PC-3 (cell line): ENCODE measurements at regions not wholly inside any gene's neighbourhood (a gene's known extent, or its start where the extent isn't known, plus 50 kb on each side); places are given as distances from the start of the nearest gene placed in this dataset.

Source experiments
- ATAC-seq: fragments of 200-7000 bp; cut with Tn5 transposase; 2 replicates; pipeline ENCODE4 v1.9.1; 2020; ENCODE audit warnings: mild to moderate bottlenecking, moderate library complexity
- BruUV-seq: library from RNA; stranded (reverse); fragments of 400-500 nt; replicated peaks from 2 replicates; lab custom pipeline; 2021; lab: Mats Ljungman, UMichigan
- CTCF ChIA-PET: fragments of 300-600 bp; sonication (Branson Sonifier 250); formaldehyde crosslinking; loops from one replicate; lab custom pipeline; 2022; ENCODE audit warnings: antibody characterized with exemption; lab: Charles Lee
- POLR2A ChIA-PET: fragments of 300-600 bp; sonication (Branson Sonifier 250); formaldehyde crosslinking; loops from one replicate; lab custom pipeline; 2022; ENCODE audit warnings: antibody characterized with exemption; ENCODE audit not compliant: unreplicated experiment; lab: Charles Lee
- DNase-seq: peaks from one replicate; pipeline ENCODE4 v3.0.0-alpha.2; 2015
- H2AFZ ChIP-seq: fragments of 300-600 bp; sonication (generic); 2 replicates; pipeline ENCODE4 v1.6.0; 2016; ENCODE audit warnings: antibody characterized with exemption, low read length
- H3F3A ChIP-seq: fragments of 300-600 bp; sonication (generic); one replicate; pipeline ENCODE4 v1.6.0; 2017; ENCODE audit warnings: antibody characterized with exemption, low read length, control low read depth, mild to moderate bottlenecking; ENCODE audit not compliant: unreplicated experiment
- H3K27ac ChIP-seq: fragments of 300-600 bp; sonication (generic); 2 replicates; pipeline ENCODE4 v1.5.1; 2016; ENCODE audit warnings: mild to moderate bottlenecking, low read length
- H3K27me3 ChIP-seq: fragments of 300-600 bp; sonication (generic); 2 replicates; pipeline ENCODE4 v1.6.1; 2016; ENCODE audit warnings: low read length, mixed read lengths
- H3K36me3 ChIP-seq: fragments of 300-600 bp; sonication (generic); 2 replicates; pipeline ENCODE4 v1.6.1; 2016; ENCODE audit warnings: low read depth, mixed run types, low read length, mixed read lengths
- H3K4me1 ChIP-seq: fragments of 300-600 bp; sonication (generic); 2 replicates; pipeline ENCODE4 v1.5.1; 2016; ENCODE audit warnings: low read length; ENCODE audit not compliant: insufficient read depth
- H3K4me2 ChIP-seq: fragments of 300-600 bp; sonication (generic); 2 replicates; pipeline ENCODE4 v1.6.0; 2016; ENCODE audit warnings: low read length
- H3K4me3 ChIP-seq: fragments of 300-600 bp; sonication (generic); 2 replicates; pipeline ENCODE4 v1.5.1; 2016; ENCODE audit warnings: mild to moderate bottlenecking, low read length, mixed read lengths
- H3K79me2 ChIP-seq: fragments of 300-600 bp; sonication (generic); 2 replicates; pipeline ENCODE4 v1.6.1; 2017; ENCODE audit warnings: low read length, mixed read lengths
- H3K9ac ChIP-seq: fragments of 300-600 bp; sonication (generic); 2 replicates; pipeline ENCODE4 v1.6.0; 2016; ENCODE audit warnings: mild to moderate bottlenecking, low read length
- H3K9me2 ChIP-seq: fragments of 300-600 bp; sonication (generic); replicated peaks from 2 replicates; pipeline ENCODE4 v1.6.1; 2016; ENCODE audit warnings: mixed run types, low read length, mixed read lengths
- H3K9me3 ChIP-seq: fragments of 300-600 bp; sonication (generic); 2 replicates; pipeline ENCODE4 v1.6.1; 2016; ENCODE audit warnings: low read length, mixed read lengths
- H4K20me1 ChIP-seq: fragments of 300-600 bp; sonication (generic); 2 replicates; pipeline ENCODE4 v1.6.1; 2016; ENCODE audit warnings: low read length, mixed read lengths
- EZH2 ChIP-seq: fragments of 300-600 bp; sonication (generic); IDR thresholded peaks from one replicate; pipeline ENCODE4 v1.6.1; 2017; ENCODE audit warnings: antibody characterized with exemption, mild to moderate bottlenecking, low read length; ENCODE audit not compliant: unreplicated experiment
- EZH2phosphoT487 ChIP-seq: fragments of 300-600 bp; sonication (generic); IDR thresholded peaks from 2 replicates; pipeline ENCODE4 v1.6.1; 2018; ENCODE audit warnings: mild to moderate bottlenecking, antibody characterized with exemption, low read length, borderline replicate concordance
- intact Hi-C: fragments of 100-400 bp; cut with micrococcal nuclease; formaldehyde crosslinking; loops from 2 replicates; pipeline ENCODE4 v1.9.0; 2023
- TF ChIP-seq, protein P1 (sequence below): fragments of 300-600 bp; sonication (generic); conservative IDR thresholded peaks from 2 replicates; pipeline ENCODE4 v1.5.1; 2017; ENCODE audit warnings: antibody characterized with exemption, low read depth, mild to moderate bottlenecking, low read length

DNA sequence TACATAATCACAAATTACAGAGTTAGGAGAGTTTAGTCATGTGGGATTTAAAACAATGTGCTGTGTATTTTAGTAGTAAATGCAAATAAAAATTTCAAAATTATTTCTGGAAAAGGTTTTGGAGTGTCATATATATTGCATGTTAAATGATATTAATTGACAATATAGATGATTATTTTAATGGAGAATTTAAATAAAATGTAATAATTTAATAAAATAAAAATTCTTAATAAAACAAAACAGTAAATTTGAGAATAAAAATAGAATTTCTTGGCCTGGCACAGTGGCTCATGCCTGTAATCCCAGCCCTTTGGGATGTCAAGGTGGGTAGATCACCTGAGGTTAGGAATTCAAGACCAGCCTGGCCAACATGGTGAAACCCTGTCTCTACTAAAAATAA is 1442.8 kb upstream of the ALCAM start:
- Histone ChIP-seq H3K4me3 (no peak overlapping the region), H3K36me3 (no peaks in the 10 kb centered on the region), H3K9me2 (no peaks in the 10 kb centered on the region), H3F3A (no peaks in the 10 kb centered on the region), H3K79me2 (no peaks in the 10 kb centered on the region), H3K4me2 (no peak overlapping the region), H3K9me3 (no peaks in the 10 kb centered on the region), H3K27me3 (peaks cover 43% of the 10 kb centered on the region; the same call in 1 of the 2 replicates), H3K9ac (no peak overlapping the region), H2AFZ (no peak overlapping the region), H4K20me1 (no peaks in the 10 kb centered on the region), H3K27ac (no peak overlapping the region), H3K4me1 (no peaks in the 10 kb centered on the region)
- CTCF ChIA-PET, result no interaction called here
- POLR2A ChIA-PET, result no interaction called here
- TF ChIP-seq EZH2, result no peak
- intact Hi-C loops, result no loop called here
- DNase-seq (no peak), ATAC-seq (no peak)
- no TSS peak for BruUV-seq

DNA sequence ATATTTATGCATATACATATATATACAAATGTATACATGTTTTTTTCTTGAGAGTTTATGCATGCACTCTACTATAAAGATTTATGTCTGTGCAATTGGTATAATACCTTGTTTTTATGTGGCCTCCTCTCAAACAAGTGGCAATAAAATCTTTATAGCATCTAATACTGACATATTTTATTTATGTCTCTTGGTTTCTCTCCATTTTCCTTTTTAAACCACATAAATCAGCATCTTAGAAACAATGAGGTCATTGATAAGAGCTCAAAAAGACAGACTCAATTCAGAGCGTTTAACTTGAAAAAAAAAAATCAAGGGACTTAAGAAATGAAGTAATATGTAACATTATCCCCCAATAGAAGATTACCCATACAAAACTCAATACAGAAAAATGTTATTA is 1442.2 kb upstream of the ALCAM start:
- POLR2A ChIA-PET, result no interaction called here
- intact Hi-C loops, result no loop called here
- H3K9me2 ChIP-seq, result no peaks in the 10 kb centered on the region
- H3K9me3 ChIP-seq, result no peaks in the 10 kb centered on the region
- H3K4me2 ChIP-seq, result no peak overlapping the region
- H3K4me1 ChIP-seq, result no peaks in the 10 kb centered on the region
- CTCF ChIA-PET, result no interaction called here
- H3F3A ChIP-seq, result no peaks in the 10 kb centered on the region
- H3K4me3 ChIP-seq, result no peak overlapping the region
- H3K27ac ChIP-seq, result no peak overlapping the region
- DNase-seq (no peak), ATAC-seq (no peak; the same call in 1 of the 2 replicates)
- no peaks in the 10 kb centered on the region for H3K79me2 ChIP-seq
- TF ChIP-seq, protein P1, sequence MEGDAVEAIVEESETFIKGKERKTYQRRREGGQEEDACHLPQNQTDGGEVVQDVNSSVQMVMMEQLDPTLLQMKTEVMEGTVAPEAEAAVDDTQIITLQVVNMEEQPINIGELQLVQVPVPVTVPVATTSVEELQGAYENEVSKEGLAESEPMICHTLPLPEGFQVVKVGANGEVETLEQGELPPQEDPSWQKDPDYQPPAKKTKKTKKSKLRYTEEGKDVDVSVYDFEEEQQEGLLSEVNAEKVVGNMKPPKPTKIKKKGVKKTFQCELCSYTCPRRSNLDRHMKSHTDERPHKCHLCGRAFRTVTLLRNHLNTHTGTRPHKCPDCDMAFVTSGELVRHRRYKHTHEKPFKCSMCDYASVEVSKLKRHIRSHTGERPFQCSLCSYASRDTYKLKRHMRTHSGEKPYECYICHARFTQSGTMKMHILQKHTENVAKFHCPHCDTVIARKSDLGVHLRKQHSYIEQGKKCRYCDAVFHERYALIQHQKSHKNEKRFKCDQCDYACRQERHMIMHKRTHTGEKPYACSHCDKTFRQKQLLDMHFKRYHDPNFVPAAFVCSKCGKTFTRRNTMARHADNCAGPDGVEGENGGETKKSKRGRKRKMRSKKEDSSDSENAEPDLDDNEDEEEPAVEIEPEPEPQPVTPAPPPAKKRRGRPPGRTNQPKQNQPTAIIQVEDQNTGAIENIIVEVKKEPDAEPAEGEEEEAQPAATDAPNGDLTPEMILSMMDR, result no peak
- TF ChIP-seq EZH2phosphoT487 (no peak), EZH2 (no peak)
- BruUV-seq, result no TSS peak
- H4K20me1 ChIP-seq, result no peaks in the 10 kb centered on the region
- no peak overlapping the region for H2AFZ ChIP-seq
- no peaks in the 10 kb centered on the region for H3K36me3 ChIP-seq
- no peak overlapping the region for H3K9ac ChIP-seq
- peaks cover 47% of the 10 kb centered on the region; the same call in 1 of the 2 replicates for H3K27me3 ChIP-seq

DNA sequence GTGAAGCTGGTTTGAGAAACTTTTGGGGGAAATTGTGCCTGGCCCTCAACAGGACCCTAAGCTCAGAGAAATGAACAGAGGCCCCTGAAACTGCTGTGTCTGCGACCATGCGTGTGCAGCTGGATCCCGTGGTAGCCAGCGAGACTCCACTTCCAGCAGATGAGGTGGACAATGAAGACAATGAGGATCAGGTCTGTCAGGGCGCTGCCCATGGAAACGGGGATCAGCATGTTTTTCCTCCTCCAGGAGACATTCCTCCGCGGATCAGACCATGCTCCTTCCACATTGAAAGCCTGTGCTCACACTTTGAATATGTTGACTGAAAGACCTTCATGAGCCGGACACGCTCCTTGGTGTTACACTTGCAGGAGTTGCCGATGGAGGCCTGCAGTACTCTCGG is 1439.8 kb upstream of the ALCAM start:
- no TSS peak for BruUV-seq
- ChIA-PET POLR2A (no interaction called here), CTCF (no interaction called here)
- Histone ChIP-seq H3K9me3 (no peaks in the 10 kb centered on the region), H3K9ac (no peak overlapping the region), H3K27me3 (peaks cover 36% of the 10 kb centered on the region; the same call in 1 of the 2 replicates), H3K27ac (no peak overlapping the region), H3K36me3 (no peaks in the 10 kb centered on the region), H3K4me3 (no peak overlapping the region), H2AFZ (no peak overlapping the region), H3K79me2 (no peaks in the 10 kb centered on the region), H3F3A (no peaks in the 10 kb centered on the region), H3K4me2 (no peak overlapping the region), H3K4me1 (no peaks in the 10 kb centered on the region), H3K9me2 (no peaks in the 10 kb centered on the region), H4K20me1 (no peaks in the 10 kb centered on the region)
- ATAC-seq (no peak), DNase-seq (no peak)
- no peak for TF ChIP-seq EZH2phosphoT487
- TF ChIP-seq EZH2, result no peak
- TF ChIP-seq, protein P1, result no peak
- intact Hi-C loops, result no loop called here
